Bronchial epithelial cell (primary cell): ENCODE measurements at regions not wholly inside any gene's neighbourhood (a gene's known extent, or its start where the extent isn't known, plus 50 kb on each side); places are given as distances from the start of the nearest gene placed in this dataset.

Experiments
- DNase-seq: peaks from one replicate; pipeline ENCODE4 v3.0.0-alpha.2; 2010; ENCODE audit warnings: low read depth
- FAIRE-seq: peaks from 2 replicates; lab custom pipeline; 2011; peaks lifted over from hg19 to GRCh38; lab: Jason Lieb, UNC
- H3K27me3 ChIP-seq: 2 replicates; pipeline ENCODE4 v1.5.1; 2011; ENCODE audit warnings: low read length; ENCODE audit not compliant: control insufficient read depth, insufficient read depth
- H3K36me3 ChIP-seq: 2 replicates; pipeline ENCODE4 v1.5.1; 2011; ENCODE audit warnings: low read length; ENCODE audit not compliant: control insufficient read depth, insufficient read depth
- H3K4me3 ChIP-seq: 2 replicates; pipeline ENCODE4 v1.5.1; 2011; ENCODE audit warnings: mild to moderate bottlenecking, low read depth, low read length, control low read depth
- TF ChIP-seq, protein P1 (sequence below): IDR thresholded peaks from 2 replicates; pipeline ENCODE4 v1.5.1; 2011; ENCODE audit warnings: mild to moderate bottlenecking, moderate library complexity, low read length, control low read depth, inconsistent platforms; ENCODE audit not compliant: insufficient read depth, severe bottlenecking

DNA sequence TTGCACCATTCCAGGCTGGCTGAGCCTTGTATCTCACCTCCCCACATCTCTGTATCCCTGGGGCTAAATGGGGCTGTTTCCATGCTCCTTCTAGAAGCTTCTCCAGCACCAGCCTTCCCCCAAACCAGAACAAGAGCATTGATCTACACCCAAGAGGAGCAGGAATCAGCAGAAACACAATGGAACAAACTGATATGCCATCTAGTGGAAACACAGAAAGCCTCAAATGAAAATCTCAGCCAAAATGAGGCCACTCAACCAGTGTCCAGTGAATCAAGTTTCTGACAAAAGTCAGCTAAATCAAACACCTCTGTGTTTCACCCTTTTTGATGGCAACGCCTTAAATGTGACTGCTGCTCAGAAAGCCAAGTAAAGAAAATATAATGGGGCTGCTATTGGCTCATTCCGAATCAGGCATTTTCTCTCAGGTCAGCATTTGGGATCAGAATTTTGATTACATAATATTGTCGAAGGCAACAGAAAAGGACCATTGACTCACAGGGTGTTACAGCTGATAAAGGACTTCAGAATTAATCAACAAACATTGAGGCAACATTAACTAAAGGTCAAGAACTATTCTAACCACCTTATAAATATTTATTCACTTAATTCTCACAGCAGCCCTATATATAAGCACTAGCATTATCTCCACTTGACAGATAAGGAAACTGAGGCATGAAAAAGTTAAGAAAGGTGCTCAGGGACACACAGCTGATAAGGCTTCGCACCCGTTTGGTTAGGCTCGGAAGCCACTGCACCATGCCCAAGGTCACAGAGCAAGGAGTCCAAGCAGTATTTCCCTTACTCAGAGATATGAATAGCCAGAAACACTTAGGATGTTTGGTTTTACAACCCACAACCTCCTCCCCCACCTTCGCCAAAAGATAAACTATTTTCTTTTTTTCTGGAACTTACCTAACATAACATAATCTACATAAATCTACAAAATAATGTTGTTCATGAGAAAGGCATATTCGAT is 85.8 kb upstream of the KCNJ15 start:
- H3K36me3 ChIP-seq, result no peaks in the 10 kb centered on the region
- TF ChIP-seq, protein P1, sequence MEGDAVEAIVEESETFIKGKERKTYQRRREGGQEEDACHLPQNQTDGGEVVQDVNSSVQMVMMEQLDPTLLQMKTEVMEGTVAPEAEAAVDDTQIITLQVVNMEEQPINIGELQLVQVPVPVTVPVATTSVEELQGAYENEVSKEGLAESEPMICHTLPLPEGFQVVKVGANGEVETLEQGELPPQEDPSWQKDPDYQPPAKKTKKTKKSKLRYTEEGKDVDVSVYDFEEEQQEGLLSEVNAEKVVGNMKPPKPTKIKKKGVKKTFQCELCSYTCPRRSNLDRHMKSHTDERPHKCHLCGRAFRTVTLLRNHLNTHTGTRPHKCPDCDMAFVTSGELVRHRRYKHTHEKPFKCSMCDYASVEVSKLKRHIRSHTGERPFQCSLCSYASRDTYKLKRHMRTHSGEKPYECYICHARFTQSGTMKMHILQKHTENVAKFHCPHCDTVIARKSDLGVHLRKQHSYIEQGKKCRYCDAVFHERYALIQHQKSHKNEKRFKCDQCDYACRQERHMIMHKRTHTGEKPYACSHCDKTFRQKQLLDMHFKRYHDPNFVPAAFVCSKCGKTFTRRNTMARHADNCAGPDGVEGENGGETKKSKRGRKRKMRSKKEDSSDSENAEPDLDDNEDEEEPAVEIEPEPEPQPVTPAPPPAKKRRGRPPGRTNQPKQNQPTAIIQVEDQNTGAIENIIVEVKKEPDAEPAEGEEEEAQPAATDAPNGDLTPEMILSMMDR, result peak; percentile 40
- FAIRE-seq (no peak), DNase-seq (peak; percentile 52)
- no peaks in the 10 kb centered on the region for H3K27me3 ChIP-seq
- H3K4me3 ChIP-seq, result no peak overlapping the region

DNA sequence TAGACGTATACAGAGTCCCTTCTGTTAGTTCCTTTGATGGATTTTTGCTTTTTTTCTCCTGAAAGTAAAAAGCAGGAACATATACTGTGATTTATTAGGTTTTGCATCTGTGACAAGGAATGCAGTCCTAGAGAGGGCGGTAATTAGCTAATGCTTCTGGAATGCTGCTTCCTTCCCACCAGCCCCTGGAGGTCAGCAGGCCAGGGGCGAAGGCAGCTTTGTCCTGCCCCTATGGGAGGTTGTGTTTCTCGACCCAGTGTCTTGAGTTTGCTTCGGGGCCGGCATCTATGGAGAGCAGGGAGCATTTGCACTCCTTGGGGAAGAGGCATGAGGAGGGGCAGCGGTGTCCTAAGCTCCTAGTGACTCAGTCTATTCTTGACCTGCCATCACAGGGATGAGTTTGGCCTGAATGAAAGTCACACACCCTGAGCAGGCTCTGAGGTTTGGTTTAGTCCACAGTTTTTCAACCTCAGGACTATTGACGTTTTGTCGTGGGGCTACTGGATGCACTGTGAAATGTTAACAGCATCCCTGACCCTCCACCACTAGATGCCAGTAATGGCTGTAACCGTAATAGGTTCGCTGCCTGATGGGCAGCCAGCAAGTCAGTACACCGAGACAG is 85.0 kb upstream of the KCNJ15 start:
- Histone ChIP-seq H3K27me3 (no peaks in the 10 kb centered on the region), H3K36me3 (no peaks in the 10 kb centered on the region), H3K4me3 (no peak overlapping the region)
- DNase-seq, result peak; percentile 55
- no peak for FAIRE-seq
- TF ChIP-seq, protein P1, result no peak

DNA sequence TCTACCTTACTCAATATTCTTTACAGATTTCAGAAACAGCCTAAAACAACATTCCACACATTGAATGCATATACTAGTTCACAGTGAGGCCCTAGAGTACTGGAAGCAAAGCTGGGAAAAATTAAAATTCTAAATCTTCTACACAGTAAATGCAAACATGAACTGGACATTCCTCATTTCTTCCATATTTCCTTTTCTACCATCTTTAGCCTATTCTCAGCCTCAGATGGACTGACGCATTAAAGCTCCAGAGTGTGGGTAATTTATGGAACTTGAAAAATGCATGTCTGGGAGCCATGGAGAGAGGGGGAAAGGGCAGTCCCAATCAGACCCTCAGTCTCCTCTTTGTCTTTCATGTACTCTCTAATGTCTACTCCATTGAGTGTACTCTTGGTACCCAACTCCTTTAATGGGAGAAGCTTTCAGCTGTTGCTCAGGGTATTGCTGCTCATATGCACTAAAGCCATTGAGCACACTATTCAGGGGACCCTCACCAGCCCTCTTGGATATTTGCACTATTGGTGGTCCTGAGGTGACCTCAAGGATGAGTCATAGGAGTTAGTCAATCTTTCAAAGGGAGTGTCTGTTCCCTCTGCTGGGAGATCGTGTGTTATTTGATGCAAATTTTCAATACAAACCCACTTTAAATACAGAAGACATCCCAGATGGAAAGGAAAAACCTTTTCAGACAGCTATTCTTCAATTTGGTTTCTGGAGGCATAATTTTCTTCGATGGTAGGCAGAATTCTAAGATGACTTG is 83.3 kb upstream of the KCNJ15 start:
- Histone ChIP-seq H3K36me3 (no peaks in the 10 kb centered on the region), H3K4me3 (no peak overlapping the region), H3K27me3 (no peaks in the 10 kb centered on the region)
- TF ChIP-seq, protein P1, result no peak
- no peak for DNase-seq
- FAIRE-seq, result no peak

DNA sequence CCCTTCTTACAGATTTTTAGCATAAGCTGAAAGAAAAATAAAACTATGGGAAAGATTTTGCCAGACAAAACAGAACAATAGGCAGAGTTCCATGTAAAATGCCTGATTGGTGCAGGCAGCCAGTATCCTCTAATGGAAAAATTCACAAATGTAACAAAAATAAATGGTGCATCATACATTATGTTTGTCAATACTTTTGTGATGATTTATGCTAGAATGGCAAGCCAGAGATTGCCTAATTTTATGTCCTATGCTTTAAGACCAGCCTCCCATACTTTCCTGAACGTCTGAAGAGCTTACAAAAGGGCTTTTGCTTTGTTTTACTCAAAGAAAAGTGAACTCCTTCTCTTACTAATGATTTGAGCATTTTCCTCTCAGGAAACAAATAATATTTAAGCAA is 81.5 kb upstream of the KCNJ15 start:
- Histone ChIP-seq H3K4me3 (no peak overlapping the region), H3K36me3 (no peaks in the 10 kb centered on the region), H3K27me3 (no peaks in the 10 kb centered on the region)
- TF ChIP-seq, protein P1, result no peak
- peak; percentile 54 for DNase-seq
- FAIRE-seq, result no peak

DNA sequence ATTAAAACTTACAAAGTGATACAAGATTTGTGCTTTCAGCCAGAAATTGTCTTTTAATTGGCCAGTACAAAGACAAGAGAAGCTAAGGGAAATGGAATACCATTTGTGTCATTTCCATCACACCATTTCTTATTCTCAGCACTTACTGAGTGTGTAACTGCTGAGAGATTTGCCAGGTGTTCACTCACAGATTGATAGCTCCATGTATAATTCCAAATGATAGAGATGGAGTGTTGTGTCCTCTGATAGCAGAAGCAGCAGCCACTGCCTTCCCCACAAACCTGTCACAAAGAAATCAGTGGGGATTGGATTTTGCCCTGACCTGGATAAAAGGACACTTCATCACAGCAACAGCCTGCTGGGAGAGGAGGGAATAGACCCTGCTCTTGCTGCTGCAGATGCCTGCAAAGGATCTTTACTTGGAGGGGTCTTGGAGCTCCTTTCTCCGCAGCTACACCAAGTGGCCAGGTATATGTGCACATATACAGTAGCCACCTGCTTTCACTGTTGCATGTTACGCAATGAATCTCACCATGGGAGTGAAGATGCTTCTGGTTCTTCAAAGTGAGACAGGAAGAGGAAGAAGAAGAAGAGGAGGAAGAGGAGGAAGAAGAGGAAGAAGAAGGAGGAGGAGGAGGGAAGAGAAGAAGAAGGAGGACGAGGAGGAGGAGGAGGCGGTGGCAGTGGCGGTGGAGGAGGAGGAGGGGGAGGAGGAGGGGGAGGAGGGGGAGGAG is 78.7 kb upstream of the KCNJ15 start:
- H3K36me3 ChIP-seq, result no peaks in the 10 kb centered on the region
- no peak overlapping the region for H3K4me3 ChIP-seq
- no peaks in the 10 kb centered on the region for H3K27me3 ChIP-seq
- DNase-seq (no peak), FAIRE-seq (no peak)
- TF ChIP-seq, protein P1, result no peak
